ENCODE measurements at regions not wholly inside any gene's neighbourhood (a gene's known extent, or its start where the extent isn't known, plus 50 kb on each side); places are given as distances from the start of the nearest gene placed in this dataset.

DNA sequence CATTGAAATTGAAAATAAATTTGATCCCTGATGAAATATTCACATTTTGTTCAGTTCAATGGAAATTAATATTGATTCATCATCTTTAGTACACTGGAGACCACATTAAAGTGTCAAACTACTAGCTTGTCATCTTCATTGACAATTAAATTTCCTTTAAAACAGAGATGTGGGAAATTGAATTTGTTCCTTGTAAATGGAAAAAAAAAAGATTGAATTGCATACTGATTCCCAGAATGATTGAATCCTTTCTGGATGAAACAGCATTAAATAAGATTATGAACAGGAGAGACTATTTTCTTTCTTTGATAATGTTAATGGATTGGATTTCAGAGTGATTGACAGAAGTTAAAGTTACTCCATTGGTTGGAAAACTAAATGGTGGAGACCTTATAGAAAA, 241.3 kb upstream of the CNTNAP2 start:
- TF ChIP-seq EGR1 (IDR thresholded peaks at IDR 0.05) (no peak), EP300 (IDR thresholded peaks at IDR 0.05; ENCODE audit: borderline replicate concordance) (no peak), TAF1 (IDR thresholded peaks at IDR 0.05; ENCODE audit: low read depth) (no peak), CREB1 (IDR thresholded peaks at IDR 0.05; ENCODE audit: low read depth) (no peak)

All from Ishikawa (cell line).